ENCODE measurements at regions not wholly inside any gene's neighbourhood (a gene's known extent, or its start where the extent isn't known, plus 50 kb on each side); places are given as distances from the start of the nearest gene placed in this dataset.

DNA sequence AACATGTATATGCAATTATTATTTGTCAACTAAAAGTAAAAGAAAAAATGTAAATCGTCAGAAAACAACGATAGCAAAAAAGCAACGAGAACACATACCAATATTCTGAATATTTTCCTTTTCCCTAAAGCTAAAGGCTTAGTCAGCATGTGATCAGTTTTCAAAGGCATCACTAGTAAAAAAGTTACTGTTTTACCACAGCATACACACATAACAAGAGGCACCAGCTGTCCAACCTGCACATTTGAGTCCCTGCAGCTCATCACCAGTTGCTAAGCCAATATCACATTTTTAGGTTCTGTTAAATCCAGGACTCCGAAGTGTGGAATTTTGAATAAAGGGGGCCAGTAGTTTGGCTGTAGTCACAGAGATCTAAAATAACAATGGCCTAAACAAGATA, 203.8 kb downstream of the ADGRA3 start:
- H3K4me3 ChIP-seq (ENCODE audit: low read depth, low read length): no peak overlapping the region
- no peak for DNase-seq (ENCODE audit: low read depth)
- TF ChIP-seq, protein P1, sequence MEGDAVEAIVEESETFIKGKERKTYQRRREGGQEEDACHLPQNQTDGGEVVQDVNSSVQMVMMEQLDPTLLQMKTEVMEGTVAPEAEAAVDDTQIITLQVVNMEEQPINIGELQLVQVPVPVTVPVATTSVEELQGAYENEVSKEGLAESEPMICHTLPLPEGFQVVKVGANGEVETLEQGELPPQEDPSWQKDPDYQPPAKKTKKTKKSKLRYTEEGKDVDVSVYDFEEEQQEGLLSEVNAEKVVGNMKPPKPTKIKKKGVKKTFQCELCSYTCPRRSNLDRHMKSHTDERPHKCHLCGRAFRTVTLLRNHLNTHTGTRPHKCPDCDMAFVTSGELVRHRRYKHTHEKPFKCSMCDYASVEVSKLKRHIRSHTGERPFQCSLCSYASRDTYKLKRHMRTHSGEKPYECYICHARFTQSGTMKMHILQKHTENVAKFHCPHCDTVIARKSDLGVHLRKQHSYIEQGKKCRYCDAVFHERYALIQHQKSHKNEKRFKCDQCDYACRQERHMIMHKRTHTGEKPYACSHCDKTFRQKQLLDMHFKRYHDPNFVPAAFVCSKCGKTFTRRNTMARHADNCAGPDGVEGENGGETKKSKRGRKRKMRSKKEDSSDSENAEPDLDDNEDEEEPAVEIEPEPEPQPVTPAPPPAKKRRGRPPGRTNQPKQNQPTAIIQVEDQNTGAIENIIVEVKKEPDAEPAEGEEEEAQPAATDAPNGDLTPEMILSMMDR (IDR thresholded peaks at IDR 0.05; ENCODE audit: insufficient read depth, low read depth, low read length): no peak

DNA sequence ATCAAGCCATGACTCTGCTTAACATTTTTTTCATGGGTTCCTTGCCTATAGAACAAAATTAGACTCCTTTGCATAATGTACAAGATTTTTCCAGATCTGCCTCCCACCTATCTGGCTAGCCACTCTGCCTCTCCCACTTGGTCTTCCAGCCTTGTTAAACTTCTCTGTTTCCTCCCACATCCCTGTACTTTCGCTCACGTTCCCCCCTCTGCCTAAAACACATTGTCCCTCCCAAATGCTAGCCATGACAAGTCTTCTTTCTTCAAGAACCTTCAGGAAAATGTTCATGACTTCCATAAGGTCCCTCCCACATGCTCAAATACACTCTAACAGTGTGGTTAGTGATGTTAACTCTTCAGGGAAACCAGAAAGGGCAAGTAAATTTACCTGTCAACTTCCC, 214.6 kb downstream of the ADGRA3 start:
- TF ChIP-seq, protein P1 (IDR thresholded peaks at IDR 0.05; ENCODE audit: insufficient read depth, low read depth, low read length): no peak
- no peak for DNase-seq (ENCODE audit: low read depth)

DNA sequence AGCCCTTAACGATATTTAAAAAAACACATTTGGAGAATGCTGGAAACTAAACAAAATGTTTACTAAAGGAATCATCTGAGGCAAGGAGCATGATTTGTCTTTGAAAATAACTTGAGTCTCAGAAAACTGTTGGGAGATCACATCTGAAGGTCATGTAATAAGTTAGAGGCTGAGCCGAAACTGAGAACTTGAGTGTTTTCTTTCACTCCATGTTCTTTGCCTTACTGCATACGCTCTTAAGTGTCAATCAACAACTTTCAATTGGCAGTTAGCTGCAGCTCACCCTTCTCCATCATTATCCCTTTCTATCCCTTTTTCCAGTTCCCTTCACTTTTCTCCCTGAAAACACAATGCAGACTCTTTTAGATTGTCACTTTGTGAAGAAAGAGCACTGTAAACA, 216.2 kb downstream of the ADGRA3 start:
- TF ChIP-seq, protein P1 (IDR thresholded peaks at IDR 0.05; ENCODE audit: insufficient read depth, low read depth, low read length): no peak
- DNase-seq (ENCODE audit: low read depth): no peak
- no peak overlapping the region for H3K4me3 ChIP-seq (ENCODE audit: low read depth, low read length)

More for the DNA sequence above, 214.6 kb downstream of the ADGRA3 start:
- no peak overlapping the region for H3K4me3 ChIP-seq (ENCODE audit: low read depth, low read length)

DNA sequence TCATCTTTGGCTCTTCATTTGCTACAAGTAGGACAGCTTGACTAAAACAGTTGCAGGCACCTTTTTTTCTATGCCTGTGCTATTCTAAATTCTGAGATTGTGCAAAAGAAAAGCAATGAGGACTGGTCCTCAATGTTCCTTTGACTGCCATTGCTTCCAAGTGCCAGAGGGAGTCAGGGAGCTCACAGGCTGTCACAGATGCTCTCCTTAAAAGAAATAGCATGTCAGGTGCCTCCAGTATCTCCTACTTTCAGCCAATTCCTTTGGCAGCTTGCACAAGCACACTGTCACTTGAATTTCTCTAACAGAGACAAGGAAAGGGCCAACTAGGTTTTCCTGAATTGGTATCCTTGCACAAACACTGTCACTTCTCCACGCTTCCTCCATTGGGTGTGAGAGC, 228.2 kb downstream of the ADGRA3 start:
- no peak for DNase-seq (ENCODE audit: low read depth)
- no peak overlapping the region for H3K4me3 ChIP-seq (ENCODE audit: low read depth, low read length)
- TF ChIP-seq, protein P1 (IDR thresholded peaks at IDR 0.05; ENCODE audit: insufficient read depth, low read depth, low read length): no peak

DNA sequence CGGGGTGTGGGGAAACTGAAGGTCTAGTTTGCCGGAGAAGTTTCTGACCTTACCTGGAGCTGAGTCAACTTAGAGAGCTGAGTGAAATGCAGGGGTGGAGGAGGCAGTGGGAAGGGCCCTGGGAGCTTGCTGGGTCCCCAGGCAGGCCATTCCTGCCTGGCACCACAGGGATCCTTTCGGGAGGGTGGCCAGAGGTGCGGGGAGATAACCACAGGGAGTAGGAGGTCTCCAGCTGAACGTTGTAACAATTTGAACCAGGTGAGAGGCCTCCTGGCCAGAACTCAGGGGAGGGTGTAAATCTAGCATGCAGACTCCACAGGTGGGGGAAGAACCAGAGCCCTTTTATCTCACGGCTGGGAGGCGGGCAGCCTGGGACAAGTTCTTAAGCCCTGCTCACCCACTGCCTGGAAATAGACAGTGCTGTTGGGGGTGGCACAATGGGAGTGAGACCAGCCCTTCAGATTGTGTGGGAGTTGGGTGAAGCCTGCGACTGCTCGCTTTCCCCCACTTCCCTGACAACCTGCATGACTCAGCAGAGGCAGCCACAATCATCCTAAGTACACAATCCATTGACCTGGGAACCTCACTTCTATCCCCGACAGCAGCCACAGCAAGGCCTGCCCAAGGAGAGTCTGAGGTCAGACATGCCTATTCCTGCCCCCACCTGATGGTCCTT, 247.4 kb downstream of the ADGRA3 start:
- H3K4me3 ChIP-seq (ENCODE audit: low read depth, low read length): no peak overlapping the region
- TF ChIP-seq, protein P1 (IDR thresholded peaks at IDR 0.05; ENCODE audit: insufficient read depth, low read depth, low read length): no peak
- no peak for DNase-seq (ENCODE audit: low read depth)

DNA sequence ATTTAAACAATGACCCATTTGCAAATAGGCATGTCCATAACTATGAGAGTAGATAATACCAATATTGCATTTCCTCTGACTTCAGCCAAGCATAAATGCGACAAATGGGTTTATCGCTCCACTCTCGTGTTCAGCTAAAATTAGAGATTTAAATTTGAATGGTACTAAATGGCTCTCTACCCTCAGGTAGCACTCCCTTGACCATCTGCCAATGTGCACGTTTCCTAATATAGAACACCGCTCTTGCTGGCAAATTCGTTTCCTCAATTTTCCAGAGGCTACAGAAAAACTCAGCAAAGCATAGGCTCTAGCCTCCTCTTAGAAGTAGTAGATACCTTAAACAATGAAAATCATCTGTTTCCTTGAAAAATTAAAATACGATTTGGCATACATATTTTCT, 251.6 kb downstream of the ADGRA3 start:
- no peak overlapping the region for H3K4me3 ChIP-seq (ENCODE audit: low read depth, low read length)
- TF ChIP-seq, protein P1 (IDR thresholded peaks at IDR 0.05; ENCODE audit: insufficient read depth, low read depth, low read length): no peak
- no peak for DNase-seq (ENCODE audit: low read depth)

DNA sequence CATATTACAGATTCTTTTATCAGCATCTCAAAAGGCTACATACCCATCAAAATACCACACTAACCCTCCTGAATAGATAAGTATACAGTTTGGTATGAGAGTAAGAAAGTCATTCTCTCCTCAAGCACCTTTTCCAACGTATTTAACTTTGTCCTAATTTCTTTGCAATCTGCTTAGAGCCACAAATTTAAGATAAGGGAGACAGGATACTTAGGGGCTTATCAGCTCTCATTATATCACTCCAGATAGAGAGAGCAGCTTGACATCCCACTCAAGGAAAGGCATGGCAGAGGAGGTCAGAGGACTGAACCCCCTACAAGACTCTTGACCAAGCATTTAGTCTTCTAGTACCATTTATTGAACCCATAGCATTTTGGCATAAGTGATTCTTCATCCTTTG, 262.4 kb downstream of the ADGRA3 start:
- no peak overlapping the region for H3K4me3 ChIP-seq (ENCODE audit: low read depth, low read length)
- TF ChIP-seq, protein P1 (IDR thresholded peaks at IDR 0.05; ENCODE audit: insufficient read depth, low read depth, low read length): no peak

More for the DNA sequence above, 262.4 kb downstream of the ADGRA3 start:
- no peak for DNase-seq (ENCODE audit: low read depth)
